ENCODE measurements at regions not wholly inside any gene's neighbourhood (a gene's known extent, or its start where the extent isn't known, plus 50 kb on each side); places are given as distances from the start of the nearest gene placed in this dataset.

- no peak for DNase-seq
Observed at GRCh38 chr5:60369391-60369790, 330.6 kb downstream of the DEPDC1B start.

- DNase-seq = no peak
Observed at GRCh38 chr5:60368100-60368499, 331.9 kb downstream of the DEPDC1B start.

GRCh38 chr5:60366489-60366888 is 333.5 kb downstream of the DEPDC1B start:
- DNase-seq = no peak

GRCh38 chr5:60365001-60365400 is 335.0 kb downstream of the DEPDC1B start:
- no peak for DNase-seq

GRCh38 chr5:60362158-60362557 is 337.8 kb downstream of the DEPDC1B start:
- no peak for DNase-seq

DNA sequence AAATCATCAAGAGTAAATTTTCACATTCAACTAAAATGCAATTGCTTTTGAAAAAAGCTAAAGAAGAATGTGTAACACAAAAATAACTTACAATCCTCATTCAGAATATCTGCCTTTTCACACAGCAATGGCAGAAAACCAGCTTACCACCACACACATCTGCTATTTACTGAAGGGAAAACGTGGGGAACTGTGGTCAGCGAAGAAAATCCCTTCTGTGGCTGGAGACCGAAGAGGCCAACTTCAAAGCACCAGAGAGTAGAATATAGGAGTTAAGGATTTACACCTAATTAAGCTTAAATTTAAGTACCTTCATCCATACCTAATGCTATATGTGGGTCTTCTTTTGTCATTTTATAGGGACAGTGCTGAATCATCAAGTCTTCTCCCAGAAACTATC is 339.6 kb downstream of the DEPDC1B start:
- DNase-seq = no peak

- no peak for DNase-seq
Observed at GRCh38 chr5:60357302-60357701, 342.7 kb downstream of the DEPDC1B start.

DNA sequence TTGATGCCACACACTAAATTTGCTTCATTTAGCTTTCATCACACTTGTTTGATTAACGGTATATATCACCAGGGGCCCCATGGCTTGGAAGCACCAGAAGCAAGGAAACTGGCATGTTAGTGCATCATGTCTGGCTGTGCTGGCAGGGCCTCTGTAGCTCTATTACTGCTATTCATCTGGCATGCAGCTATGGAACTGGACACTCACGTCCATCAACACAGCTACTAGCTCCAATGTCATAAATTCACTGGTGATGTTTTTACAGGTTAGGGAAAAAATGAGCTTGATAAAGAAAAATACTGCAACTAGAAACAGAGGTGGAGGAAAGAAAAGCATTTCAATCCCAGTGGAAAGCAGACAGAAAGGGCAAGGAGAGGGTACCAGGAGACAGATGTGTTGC is 343.2 kb downstream of the DEPDC1B start:
- no peak for DNase-seq

DNA sequence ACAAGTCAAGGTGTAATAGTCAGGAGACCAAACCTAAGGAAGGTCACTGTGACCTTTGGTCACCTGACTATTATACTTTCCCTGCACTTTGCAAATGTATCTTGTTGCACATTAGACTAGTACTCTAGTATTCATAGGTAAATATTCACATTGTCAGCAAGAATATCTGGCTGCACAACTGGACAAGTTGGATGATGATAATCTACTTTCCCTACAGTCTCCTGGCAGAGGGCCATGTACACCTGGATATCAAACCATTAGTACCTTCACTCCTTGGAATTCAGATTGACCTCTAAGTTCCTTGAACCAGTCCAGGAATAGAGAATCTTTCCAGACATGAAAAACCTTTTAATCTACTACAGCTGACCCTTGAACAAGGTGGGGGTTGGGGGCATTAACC is 344.8 kb downstream of the DEPDC1B start:
- no peak for DNase-seq

DNA sequence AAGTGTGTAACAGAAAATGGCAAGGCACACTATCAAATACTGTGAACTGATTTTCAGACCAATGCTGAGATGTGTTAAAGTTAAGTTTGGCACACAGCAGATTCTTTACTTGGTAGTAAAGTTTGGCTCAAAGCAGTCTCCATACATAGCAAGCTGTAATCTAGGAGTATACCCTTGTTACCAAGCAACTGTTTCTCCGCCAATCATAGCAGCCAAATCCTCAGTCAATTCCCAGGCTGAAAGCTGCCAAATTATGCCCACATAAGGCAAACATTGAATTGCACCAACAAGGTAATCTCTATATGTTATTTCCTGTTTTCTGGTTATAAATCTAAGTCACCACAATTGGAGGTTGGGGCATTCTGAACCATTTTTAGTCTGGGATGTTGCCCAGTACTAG is 345.7 kb downstream of the DEPDC1B start:
- DNase-seq = no peak

GRCh38 chr5:60352992-60353599 is 346.9 kb downstream of the DEPDC1B start:
- no peak for DNase-seq

DNA sequence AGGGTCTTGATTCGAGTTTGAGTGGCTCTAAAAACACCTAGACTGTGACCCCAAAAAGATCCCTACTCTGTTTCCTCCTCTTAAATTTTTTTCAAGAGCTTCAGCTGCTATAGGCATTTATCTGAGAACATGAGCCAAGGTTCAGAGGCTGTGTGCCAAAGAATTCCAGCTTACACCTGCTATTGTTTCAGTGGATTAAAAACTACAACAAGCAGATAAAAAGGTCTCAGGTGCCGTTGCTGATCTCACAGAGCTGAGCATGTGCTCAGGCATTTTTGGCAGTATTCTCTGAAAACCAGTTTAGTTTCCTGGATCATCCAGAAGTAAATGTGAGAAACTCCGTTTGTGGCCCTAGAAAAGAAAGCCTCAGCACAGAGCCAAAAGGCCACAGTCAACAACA is 349.2 kb downstream of the DEPDC1B start:
- DNase-seq = no peak

DNA sequence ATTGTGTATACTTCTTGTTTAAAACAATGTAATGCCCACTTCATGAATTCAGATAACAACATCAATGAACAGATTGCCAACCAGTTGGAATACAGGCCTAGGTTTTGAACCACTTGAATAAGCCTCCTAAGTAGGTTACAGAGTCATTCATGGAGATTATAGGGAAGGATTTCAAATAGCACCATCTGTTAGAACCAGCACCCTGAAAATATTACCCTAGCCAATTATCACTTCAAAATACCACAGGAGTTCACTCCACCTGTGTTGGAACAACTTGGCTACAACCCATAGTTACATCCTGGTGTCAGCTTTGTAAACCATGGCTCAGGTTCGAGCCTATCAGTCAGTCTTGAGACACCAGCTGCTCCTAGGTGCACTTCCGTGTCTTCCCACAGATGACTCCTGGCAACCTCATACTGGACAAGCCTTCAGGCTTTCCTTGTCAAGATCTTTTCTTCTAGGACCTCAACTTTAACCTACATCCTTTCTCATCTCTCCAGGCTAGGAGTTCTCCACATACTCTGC is 350.0 kb downstream of the DEPDC1B start:
- no peak for DNase-seq

DNA sequence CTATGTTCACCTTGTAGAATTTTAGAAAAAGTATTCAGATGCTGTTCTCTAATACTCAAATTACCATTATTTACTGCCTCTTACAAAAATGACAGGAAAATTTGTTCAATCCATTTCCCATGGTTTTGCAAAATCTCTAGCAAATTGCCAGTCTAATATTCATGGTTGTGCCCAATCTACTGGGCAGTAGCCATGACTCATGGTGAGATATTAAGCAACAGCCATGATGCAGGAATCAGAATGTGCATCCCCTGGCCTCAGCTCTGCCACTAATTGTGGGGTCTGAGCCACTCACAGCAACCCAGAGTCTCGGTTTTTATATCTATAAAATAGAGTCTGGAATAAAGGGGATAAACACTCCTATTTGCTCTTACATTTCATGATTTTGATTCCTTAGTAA is 353.6 kb downstream of the DEPDC1B start:
- no peak for DNase-seq

DNA sequence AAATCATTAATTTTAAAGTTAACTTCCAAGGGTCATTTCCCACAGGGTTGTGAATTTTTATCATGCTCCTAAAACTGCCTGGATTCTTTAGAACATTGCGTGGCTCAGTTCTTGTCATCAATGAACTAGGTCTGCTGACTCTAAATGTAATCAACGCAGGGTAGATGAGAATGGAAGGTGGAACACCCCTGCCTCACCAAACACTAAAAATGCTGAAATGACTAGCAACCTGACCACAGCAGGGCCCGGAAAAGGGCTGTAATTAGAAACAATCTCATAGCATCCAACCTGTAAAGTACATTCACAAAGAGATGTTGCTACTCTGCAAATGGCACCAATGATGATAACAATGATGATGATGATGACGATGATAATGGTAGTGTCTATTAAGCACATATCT is 356.9 kb downstream of the DEPDC1B start:
- DNase-seq = no peak

- DNase-seq = peak; percentile 38
Observed at GRCh38 chr5:60340965-60341471, 358.9 kb downstream of the DEPDC1B start.

- DNase-seq = no peak
Observed at GRCh38 chr5:60340326-60340725, 359.6 kb downstream of the DEPDC1B start.

- no peak for DNase-seq
Observed at GRCh38 chr5:60339691-60340201, 360.2 kb downstream of the DEPDC1B start.

- no peak for DNase-seq
Observed at GRCh38 chr5:60338846-60339245, 361.1 kb downstream of the DEPDC1B start.

- no peak for DNase-seq
Observed at GRCh38 chr5:60336491-60336890, 363.5 kb downstream of the DEPDC1B start.

GRCh38 chr5:60335913-60336312 is 364.1 kb downstream of the DEPDC1B start:
- DNase-seq = no peak

DNA sequence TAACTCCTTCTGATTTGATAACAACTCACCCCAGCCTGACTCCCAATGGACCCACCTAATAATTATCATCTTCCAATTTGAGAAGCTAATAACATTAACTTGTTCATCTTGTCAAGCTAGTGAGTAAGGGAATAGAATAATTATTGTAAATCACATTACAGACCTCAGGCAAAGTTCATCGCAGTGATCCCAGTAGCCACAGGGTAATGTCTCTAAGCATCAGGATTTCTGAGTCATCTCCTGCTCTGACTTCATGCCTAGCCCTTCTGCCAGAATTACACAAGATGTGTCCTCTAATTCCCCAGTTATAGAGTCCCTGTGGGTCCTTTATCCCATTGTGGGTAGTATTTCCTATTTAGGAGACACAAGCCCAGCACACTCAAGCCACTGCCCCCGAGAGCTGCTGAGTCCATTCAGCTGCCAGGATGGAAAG is 365.7 kb downstream of the DEPDC1B start:
- no peak for DNase-seq

DNA sequence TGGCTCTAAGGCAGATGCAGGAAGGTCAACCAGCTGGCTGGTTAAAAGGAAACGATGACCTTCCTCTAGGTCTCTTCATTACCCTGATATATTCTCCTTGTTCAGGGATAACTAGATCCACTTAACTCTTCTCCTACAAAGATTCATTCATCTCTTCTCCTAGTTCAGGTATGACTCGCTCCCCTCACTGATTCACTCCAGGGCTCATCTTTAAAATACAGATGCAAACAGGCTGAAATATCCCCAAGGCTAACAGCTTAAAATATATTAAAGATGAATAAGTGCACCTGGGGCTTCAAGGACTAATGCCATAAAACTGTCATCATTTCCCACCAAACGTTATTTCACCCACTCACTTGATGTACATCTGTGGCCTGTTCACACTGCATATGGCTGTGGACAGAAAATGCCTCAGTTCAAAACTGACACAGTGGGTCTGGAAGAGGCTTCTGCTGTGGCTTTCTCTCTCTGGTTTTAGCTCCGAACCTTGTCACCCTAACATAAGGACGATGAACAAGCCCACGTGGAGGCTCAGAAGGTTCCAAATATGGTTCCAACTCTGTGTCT is 366.9 kb downstream of the DEPDC1B start:
- DNase-seq = no peak

GRCh38 chr5:60332244-60333004 is 367.5 kb downstream of the DEPDC1B start:
- DNase-seq = peak; percentile 11

Data from activated CD4-positive, alpha-beta T cell treated with anti-CD3 and anti-CD28 coated beads, Interleukin-10, Interleukin-2, amounts not matched to agents 100 ng/mL and 50 ng/mL, durations not matched to agents 16 hours and 8 hours (primary cell).